ENCODE measurements at regions not wholly inside any gene's neighbourhood (a gene's known extent, or its start where the extent isn't known, plus 50 kb on each side); places are given as distances from the start of the nearest gene placed in this dataset.

DNA sequence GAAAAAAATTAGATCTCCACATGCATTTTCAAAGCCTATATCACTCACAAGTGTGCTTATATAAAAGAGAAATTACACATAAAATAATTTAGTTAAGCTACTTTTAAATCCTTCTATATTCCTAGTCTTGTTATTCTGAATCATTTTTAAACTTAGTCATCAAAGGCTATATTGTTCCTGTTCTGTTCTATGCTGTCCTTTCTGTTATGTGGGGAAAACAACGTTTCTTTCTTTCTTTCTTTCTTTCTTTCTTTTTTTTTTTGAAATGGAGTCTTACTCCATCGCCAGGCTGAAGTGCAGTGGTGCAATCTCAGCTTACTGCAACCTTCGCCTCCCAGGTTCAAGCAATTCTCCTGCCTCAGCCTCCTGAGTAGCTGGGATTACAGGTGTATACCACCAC, 389.2 kb upstream of the FTMT start:
- TF ChIP-seq, protein P1, sequence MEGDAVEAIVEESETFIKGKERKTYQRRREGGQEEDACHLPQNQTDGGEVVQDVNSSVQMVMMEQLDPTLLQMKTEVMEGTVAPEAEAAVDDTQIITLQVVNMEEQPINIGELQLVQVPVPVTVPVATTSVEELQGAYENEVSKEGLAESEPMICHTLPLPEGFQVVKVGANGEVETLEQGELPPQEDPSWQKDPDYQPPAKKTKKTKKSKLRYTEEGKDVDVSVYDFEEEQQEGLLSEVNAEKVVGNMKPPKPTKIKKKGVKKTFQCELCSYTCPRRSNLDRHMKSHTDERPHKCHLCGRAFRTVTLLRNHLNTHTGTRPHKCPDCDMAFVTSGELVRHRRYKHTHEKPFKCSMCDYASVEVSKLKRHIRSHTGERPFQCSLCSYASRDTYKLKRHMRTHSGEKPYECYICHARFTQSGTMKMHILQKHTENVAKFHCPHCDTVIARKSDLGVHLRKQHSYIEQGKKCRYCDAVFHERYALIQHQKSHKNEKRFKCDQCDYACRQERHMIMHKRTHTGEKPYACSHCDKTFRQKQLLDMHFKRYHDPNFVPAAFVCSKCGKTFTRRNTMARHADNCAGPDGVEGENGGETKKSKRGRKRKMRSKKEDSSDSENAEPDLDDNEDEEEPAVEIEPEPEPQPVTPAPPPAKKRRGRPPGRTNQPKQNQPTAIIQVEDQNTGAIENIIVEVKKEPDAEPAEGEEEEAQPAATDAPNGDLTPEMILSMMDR (conservative IDR thresholded peaks at IDR 0.05) = no peak
- no peak for TF ChIP-seq ZFX (IDR thresholded peaks at IDR 0.05)

Measured in C4-2B (cell line).